ENCODE measurements at regions not wholly inside any gene's neighbourhood (a gene's known extent, or its start where the extent isn't known, plus 50 kb on each side); places are given as distances from the start of the nearest gene placed in this dataset.

DNA sequence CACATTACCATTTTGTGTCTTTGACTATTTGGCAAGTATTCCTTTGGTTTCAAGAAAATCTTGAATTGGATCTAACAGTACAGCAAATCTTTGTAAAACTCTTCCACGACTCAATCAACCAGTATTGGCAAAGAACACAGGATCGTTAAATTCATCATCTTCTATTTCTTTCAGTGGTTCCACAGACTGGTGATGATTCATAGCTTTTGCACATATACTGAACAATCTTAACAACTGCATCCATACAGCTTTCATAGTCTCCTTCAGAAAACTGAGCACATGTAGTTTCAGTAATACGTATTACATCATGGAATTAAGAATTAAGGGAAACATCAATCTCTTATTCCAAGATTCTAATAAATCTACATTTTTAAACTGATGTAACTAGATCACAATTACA, 91.6 kb upstream of the LIPC start:
- no peak for ATAC-seq
- ChIA-PET CTCF (interaction anchor here (0.9 to 1.5 kb wide), 2 partner anchors 9 to 15 kb away, joined by 3 read pairs; no protein-coding TSS in a partner anchor), RAD21 (ENCODE audit: unreplicated experiment) (interaction anchor here (1.0 kb wide), 1 partner anchor 12 kb away, joined by 3 read pairs; no protein-coding TSS in a partner anchor), POLR2A (interaction anchor here (0.7 kb wide), 1 partner anchor 30 kb away, joined by 3 read pairs; no protein-coding TSS in a partner anchor), SMC1A (ENCODE audit: uncharacterized antibody, unreplicated experiment) (interaction anchor here (1.0 to 2.3 kb wide), 4 partner anchors 8 to 32 kb away, joined by 3 to 9 read pairs (median 4); no protein-coding TSS in a partner anchor)
- no peaks in the 10 kb centered on the region for H3K79me2 ChIP-seq (ENCODE audit: control insufficient read depth, insufficient read depth, low read length)
- no peak for DNase-seq (ENCODE audit: low read depth, low spot score)
- no peak for FAIRE-seq
- BruUV-seq (replicated peaks): no TSS peak
- no peaks in the 10 kb centered on the region for H3K27me3 ChIP-seq (replicated peaks in 1 of 2; ENCODE audit: control insufficient read depth in 2 of 2, insufficient read depth in 2 of 2, low read length in 1 of 2)
- H3K9ac ChIP-seq (ENCODE audit: control insufficient read depth, insufficient read depth, low read length): no peak overlapping the region
- TF ChIP-seq ZZZ3 (IDR thresholded peaks at IDR 0.05; ENCODE audit: control insufficient read depth, insufficient read length, low read depth) (no peak), MTA2 (IDR thresholded peaks at IDR 0.05; ENCODE audit: low read depth) (no peak), CHD1 (IDR thresholded peaks at IDR 0.05; ENCODE audit: low read depth, low read length) (no peak), RAD21 (IDR thresholded peaks at IDR 0.05; ENCODE audit: insufficient read depth, low read depth, low read length) (no peak), KLF5 (IDR thresholded peaks at IDR 0.05; ENCODE audit: partially characterized antibody) (no peak), NR2C2 (IDR thresholded peaks at IDR 0.05; ENCODE audit: borderline replicate concordance, control insufficient read depth, insufficient read length, low read depth) (no peak), MEF2A (IDR thresholded peaks at IDR 0.05; ENCODE audit: insufficient read depth, low read depth, low read length) (no peak), BMI1 (IDR thresholded peaks at IDR 0.05; ENCODE audit: borderline replicate concordance) (no peak), ATF7 (IDR thresholded peaks at IDR 0.05; ENCODE audit: low read depth) (no peak), EZH2 (IDR thresholded peaks at IDR 0.05; ENCODE audit: borderline replicate concordance, control insufficient read depth, low read depth, low read length) (no peak), GABPA (IDR thresholded peaks at IDR 0.05; ENCODE audit: low read depth) (no peak), CEBPB (IDR thresholded peaks at IDR 0.05; ENCODE audit: borderline replicate concordance in 1 of 2, low read depth in 2 of 2, low read length in 2 of 2) (no peak)
- TF ChIP-seq, protein P1, sequence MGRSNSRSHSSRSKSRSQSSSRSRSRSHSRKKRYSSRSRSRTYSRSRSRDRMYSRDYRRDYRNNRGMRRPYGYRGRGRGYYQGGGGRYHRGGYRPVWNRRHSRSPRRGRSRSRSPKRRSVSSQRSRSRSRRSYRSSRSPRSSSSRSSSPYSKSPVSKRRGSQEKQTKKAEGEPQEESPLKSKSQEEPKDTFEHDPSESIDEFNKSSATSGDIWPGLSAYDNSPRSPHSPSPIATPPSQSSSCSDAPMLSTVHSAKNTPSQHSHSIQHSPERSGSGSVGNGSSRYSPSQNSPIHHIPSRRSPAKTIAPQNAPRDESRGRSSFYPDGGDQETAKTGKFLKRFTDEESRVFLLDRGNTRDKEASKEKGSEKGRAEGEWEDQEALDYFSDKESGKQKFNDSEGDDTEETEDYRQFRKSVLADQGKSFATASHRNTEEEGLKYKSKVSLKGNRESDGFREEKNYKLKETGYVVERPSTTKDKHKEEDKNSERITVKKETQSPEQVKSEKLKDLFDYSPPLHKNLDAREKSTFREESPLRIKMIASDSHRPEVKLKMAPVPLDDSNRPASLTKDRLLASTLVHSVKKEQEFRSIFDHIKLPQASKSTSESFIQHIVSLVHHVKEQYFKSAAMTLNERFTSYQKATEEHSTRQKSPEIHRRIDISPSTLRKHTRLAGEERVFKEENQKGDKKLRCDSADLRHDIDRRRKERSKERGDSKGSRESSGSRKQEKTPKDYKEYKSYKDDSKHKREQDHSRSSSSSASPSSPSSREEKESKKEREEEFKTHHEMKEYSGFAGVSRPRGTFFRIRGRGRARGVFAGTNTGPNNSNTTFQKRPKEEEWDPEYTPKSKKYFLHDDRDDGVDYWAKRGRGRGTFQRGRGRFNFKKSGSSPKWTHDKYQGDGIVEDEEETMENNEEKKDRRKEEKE (IDR thresholded peaks at IDR 0.05): no peak
- no peaks in the 10 kb centered on the region for H4K20me1 ChIP-seq (ENCODE audit: control insufficient read depth, insufficient read depth)
- H2AFZ ChIP-seq (ENCODE audit: control insufficient read depth, low read depth, low read length): no peak overlapping the region
- H3K4me3 ChIP-seq: no peak overlapping the region
- WGBS (ENCODE audit: insufficient coverage, insufficient replicate concordance, low lambda C conversion rate, missing lambda C conversion rate): 64% methylated on average over 3 of the region's 3 CpGs
- H3K4me1 ChIP-seq (ENCODE audit: control insufficient read depth, insufficient read depth, low read length): peaks cover 3% of the 10 kb centered on the region; the same call in 1 of the 2 replicates
- intact Hi-C loops (cut with micrococcal nuclease; ENCODE audit: unreplicated experiment): no loop called here
- H3K36me3 ChIP-seq (ENCODE audit: control insufficient read depth in 2 of 2, insufficient read depth in 2 of 2, low read length in 1 of 2): no peaks in the 10 kb centered on the region
- no peaks in the 10 kb centered on the region for H3K9me3 ChIP-seq (replicated peaks; ENCODE audit: control insufficient read depth, insufficient read depth, low read length)
- no peak overlapping the region for H3K4me2 ChIP-seq (ENCODE audit: control insufficient read depth, insufficient read depth)
- no peak overlapping the region for H3K27ac ChIP-seq (ENCODE audit: control insufficient read depth, insufficient read depth)
- in situ Hi-C loops (cut with MboI): no loop called here
